GM10266 (cell line): ENCODE measurements at regions not wholly inside any gene's neighbourhood (a gene's known extent, or its start where the extent isn't known, plus 50 kb on each side); places are given as distances from the start of the nearest gene placed in this dataset.

ENCODE experiments used
- DNase-seq: peaks from one replicate; pipeline ENCODE4 v3.0.0; 2012; ENCODE audit errors: extremely low spot score
- CTCF ChIP-seq: IDR thresholded peaks from 2 replicates; pipeline ENCODE4 v1.5.1; 2012; ENCODE audit warnings: mild to moderate bottlenecking, low read depth; ENCODE audit not compliant: control insufficient read depth, insufficient read depth; ENCODE audit errors: missing control alignments

GRCh38 chr3:18077128-18077840, 334.9 kb upstream of the TBC1D5 start:
- DNase-seq, result no peak
- no peak for TF ChIP-seq CTCF

- no peak for TF ChIP-seq CTCF
- DNase-seq, result no peak
Measured at GRCh38 chr3:18076301-18076700, 333.9 kb upstream of the TBC1D5 start.

GRCh38 chr3:18075799-18076198, 333.4 kb upstream of the TBC1D5 start:
- no peak for DNase-seq

GRCh38 chr3:18071833-18072232, 329.4 kb upstream of the TBC1D5 start:
- no peak for DNase-seq
- TF ChIP-seq CTCF, result no peak

More at GRCh38 chr3:18075799-18076198, 333.4 kb upstream of the TBC1D5 start:
- no peak for TF ChIP-seq CTCF

- no peak for TF ChIP-seq CTCF
- DNase-seq, result no peak
Measured at GRCh38 chr3:18070944-18071343, 328.5 kb upstream of the TBC1D5 start.

GRCh38 chr3:18070231-18070630, 327.8 kb upstream of the TBC1D5 start:
- DNase-seq, result no peak
- TF ChIP-seq CTCF, result no peak

- DNase-seq, result no peak
- TF ChIP-seq CTCF, result no peak
Measured at GRCh38 chr3:18069568-18069967, 327.1 kb upstream of the TBC1D5 start.
